ENCODE measurements at regions not wholly inside any gene's neighbourhood (a gene's known extent, or its start where the extent isn't known, plus 50 kb on each side); places are given as distances from the start of the nearest gene placed in this dataset.

- no peak for TF ChIP-seq REST (IDR thresholded peaks at IDR 0.05; ENCODE audit: low read depth)
- no peak for TF ChIP-seq MAX (IDR thresholded peaks at IDR 0.05)
- TF ChIP-seq EP300 (IDR thresholded peaks at IDR 0.05; ENCODE audit: borderline replicate concordance), result no peak
- no peak for TF ChIP-seq CREB1 (IDR thresholded peaks at IDR 0.05; ENCODE audit: low read depth)
- TF ChIP-seq YY1 (IDR thresholded peaks at IDR 0.05; ENCODE audit: low read depth), result no peak
These were observed 104.4 kb upstream of the CBLN2 start for GRCh38 chr18:72648481-72648960.
